LNCaP clone FGC (cell line): ENCODE measurements at regions not wholly inside any gene's neighbourhood (a gene's known extent, or its start where the extent isn't known, plus 50 kb on each side); places are given as distances from the start of the nearest gene placed in this dataset.

ENCODE experiments used
- DNase-seq: peaks from one replicate; pipeline ENCODE4 v3.0.0-alpha.2; 2011; ENCODE audit warnings: low read depth
- H3K4me3 ChIP-seq: 2 replicates; pipeline ENCODE4 v1.5.1; 2011; ENCODE audit warnings: mild to moderate bottlenecking, low read depth, low read length, control low read depth
- TF ChIP-seq, protein P1 (sequence below): IDR thresholded peaks from 2 replicates; pipeline ENCODE4 v1.5.1; 2012; ENCODE audit warnings: mild to moderate bottlenecking; ENCODE audit not compliant: control insufficient read depth, insufficient read depth; ENCODE audit errors: extremely low read depth

DNA sequence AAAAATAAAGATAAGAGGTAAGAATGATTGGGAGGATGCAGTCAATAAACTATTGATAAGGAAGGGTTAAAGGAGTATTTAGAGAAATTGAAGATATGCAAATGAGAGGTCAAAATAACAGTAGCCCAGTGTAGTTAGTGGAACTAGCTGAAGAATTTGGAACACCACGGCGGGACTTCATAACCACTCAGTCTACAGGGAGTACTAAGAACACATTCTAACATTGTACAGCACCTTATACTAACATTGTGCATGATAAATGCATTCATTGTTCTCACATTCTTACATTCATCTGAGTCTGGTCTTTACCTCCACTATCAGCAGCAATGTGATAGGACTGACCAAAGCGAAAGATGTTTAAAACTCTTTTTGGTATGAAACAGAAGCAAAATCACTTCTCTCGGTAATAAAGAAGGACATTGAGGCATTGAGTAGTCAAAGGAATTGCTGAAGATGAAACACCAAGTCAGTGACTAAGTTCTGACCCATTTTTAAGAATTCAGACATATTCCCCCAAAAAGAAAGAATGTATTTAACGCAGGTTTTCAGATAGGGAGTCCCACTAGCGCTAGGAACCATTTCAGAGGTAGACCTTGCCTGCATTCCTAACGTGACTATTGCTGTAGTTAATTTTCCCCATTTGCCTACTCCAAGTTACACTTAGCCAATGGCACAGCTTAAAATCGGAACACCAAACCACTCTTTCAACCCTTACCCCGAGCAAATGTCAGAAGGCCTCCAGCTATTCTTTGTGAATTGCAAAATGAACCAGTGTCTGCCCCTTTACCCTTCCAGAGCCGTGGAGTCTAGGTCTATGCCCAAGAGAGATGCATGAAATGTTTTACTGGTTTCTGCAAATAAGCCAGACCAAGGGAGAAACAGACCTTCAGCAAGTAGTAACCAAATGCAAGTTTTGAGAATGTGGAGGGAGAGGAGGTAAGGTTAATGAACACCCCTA is 108.8 kb upstream of the IRF2BP2 start:
- TF ChIP-seq, protein P1, sequence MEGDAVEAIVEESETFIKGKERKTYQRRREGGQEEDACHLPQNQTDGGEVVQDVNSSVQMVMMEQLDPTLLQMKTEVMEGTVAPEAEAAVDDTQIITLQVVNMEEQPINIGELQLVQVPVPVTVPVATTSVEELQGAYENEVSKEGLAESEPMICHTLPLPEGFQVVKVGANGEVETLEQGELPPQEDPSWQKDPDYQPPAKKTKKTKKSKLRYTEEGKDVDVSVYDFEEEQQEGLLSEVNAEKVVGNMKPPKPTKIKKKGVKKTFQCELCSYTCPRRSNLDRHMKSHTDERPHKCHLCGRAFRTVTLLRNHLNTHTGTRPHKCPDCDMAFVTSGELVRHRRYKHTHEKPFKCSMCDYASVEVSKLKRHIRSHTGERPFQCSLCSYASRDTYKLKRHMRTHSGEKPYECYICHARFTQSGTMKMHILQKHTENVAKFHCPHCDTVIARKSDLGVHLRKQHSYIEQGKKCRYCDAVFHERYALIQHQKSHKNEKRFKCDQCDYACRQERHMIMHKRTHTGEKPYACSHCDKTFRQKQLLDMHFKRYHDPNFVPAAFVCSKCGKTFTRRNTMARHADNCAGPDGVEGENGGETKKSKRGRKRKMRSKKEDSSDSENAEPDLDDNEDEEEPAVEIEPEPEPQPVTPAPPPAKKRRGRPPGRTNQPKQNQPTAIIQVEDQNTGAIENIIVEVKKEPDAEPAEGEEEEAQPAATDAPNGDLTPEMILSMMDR = no peak
- H3K4me3 ChIP-seq = no peak overlapping the region
- no peak for DNase-seq

DNA sequence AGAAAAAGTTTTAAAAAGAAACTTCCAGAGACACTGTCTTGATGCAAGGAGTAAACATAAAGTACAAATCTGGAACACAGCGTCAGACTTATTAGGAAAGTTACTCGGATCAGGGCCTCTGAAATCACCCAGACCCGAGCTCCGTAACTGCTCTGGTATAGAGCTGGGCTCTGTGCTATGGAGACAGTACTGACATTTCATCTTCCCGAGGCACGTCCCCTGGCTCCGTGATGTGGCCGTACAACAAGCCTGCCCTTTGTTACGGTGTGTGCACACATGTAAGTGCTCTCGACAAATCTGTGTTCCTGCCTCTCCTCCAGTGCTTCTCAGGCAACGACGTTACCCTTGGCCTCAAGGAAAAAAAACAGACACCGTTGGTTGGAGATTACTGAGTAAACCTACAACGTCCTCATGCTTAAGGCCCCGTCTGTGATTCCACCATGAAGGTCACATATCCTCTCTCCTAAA is 107.0 kb upstream of the IRF2BP2 start:
- TF ChIP-seq, protein P1 = no peak
- DNase-seq = no peak
- no peak overlapping the region for H3K4me3 ChIP-seq

DNA sequence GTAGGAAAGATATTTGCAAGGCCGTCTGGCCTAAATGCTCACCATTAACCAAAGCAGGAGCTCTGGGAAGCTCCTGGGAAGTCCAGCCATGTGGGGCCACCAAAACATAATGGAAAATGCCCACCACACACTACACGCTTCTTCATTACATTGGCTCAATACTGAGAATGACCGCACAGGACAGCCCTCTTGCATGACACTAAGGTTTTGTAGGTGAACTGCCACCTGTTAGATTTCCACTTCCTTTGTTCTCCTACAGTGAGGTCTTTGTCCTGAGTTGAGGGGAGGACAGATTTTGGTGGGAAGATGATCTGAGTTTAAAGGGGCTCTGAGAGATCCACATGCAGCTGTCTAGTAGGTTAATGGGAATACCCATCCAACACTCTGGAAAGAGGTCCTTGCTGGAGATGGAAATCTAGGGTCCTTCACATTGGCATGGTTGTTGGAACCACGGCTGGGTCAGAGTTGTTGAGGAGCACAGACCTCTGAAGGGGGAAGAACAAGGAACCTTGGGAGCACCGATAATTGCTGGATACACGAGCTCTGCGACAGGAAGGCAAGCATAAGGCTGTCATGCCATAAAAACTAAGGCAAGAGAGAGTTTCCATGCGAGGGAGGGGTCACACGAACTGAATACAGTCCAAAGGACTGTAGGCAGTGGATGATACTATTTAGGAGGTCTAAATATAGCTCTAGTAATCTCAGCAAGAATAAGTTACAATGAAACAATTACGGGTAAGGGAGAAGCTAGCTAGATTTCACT is 105.5 kb upstream of the IRF2BP2 start:
- no peak overlapping the region for H3K4me3 ChIP-seq
- TF ChIP-seq, protein P1 = no peak
- no peak for DNase-seq

DNA sequence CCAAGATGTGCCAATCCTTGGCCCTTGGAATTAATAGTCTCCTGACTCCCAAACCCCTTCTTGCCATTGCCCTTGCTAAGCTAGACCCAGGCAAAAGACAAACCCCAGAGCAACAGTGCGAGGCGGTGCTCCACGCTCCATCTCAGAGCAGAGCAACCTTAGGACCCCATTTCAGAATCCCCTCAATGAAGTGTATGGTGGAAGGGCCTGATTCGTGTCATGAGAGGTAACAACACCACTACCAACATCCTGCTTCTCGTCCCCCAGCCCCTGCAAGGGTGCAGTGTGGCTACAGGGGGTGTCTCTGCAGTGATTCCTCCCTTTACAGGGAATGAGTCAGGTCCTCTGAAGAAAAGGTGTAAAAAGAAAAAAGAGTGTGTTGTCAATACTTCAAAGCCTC is 103.9 kb upstream of the IRF2BP2 start:
- TF ChIP-seq, protein P1 = no peak
- no peak overlapping the region for H3K4me3 ChIP-seq
- DNase-seq = no peak

DNA sequence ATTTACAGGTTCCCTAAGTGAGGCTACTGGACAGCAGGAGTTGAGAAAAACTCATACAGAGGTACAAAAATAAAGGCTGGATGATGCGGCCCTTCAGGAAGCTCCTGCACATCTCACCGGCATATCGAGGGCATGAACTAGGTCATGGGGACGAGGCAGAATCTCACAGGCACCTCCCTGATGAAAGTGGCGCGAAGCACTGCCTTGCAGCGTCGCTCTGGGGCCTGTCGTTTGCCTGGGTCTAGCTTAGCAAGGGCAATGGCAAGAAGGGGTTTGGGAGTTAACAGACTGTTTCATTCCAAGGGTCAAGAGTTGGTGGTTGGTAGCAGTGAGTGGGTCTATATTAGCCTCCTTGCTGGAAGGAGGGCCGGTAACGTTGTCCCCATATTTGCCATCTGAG is 103.5 kb upstream of the IRF2BP2 start:
- TF ChIP-seq, protein P1 = no peak
- DNase-seq = no peak
- no peak overlapping the region for H3K4me3 ChIP-seq

DNA sequence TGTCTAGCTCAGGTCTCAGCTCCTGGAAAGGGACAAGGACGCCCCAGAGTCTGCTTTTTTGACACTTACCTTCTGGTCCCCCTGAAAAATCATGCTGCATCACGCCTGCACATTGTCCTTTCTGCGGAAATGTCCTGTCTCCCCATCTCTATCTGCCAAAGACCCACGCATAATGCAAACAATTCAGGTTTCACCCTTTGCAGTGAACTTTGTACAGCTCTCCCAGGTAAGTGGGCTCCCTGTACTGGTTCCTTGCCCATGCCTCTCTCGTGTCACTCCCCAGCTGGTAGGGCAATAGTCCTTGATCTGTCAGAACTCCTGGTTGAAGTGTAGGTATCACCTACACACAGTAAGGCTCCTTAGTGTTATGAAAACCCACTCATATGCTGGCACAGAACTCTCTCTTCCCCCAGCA is 102.9 kb upstream of the IRF2BP2 start:
- TF ChIP-seq, protein P1 = no peak
- H3K4me3 ChIP-seq = no peak overlapping the region
- no peak for DNase-seq
